Neural progenitor cell (in vitro differentiated cells): ENCODE measurements at regions not wholly inside any gene's neighbourhood (a gene's known extent, or its start where the extent isn't known, plus 50 kb on each side); places are given as distances from the start of the nearest gene placed in this dataset.

ENCODE experiments used
- DNase-seq: peaks from one replicate; pipeline ENCODE4 v3.0.0-alpha.2; 2016; ENCODE audit warnings: low spot score
- H2AFZ ChIP-seq: fragments of 200-600 bp; sonication (generic); replicated peaks from 2 replicates; pipeline ENCODE4 v1.6.1; 2016; ENCODE audit warnings: antibody characterized with exemption
- H3F3A ChIP-seq: fragments of 200-600 bp; sonication (generic); 2 replicates; pipeline ENCODE4 v1.6.1; 2016; ENCODE audit warnings: antibody characterized with exemption, low read depth
- H3K27ac ChIP-seq: fragments of 200-600 bp; sonication (generic); 2 replicates; pipeline ENCODE4 v1.5.1; 2016; ENCODE audit warnings: mild to moderate bottlenecking
- H3K27me3 ChIP-seq: fragments of 200-600 bp; sonication (generic); 2 replicates; pipeline ENCODE4 v1.6.1; 2016; ENCODE audit warnings: mild to moderate bottlenecking, moderate library complexity
- H3K36me3 ChIP-seq: fragments of 200-600 bp; sonication (generic); 2 replicates; pipeline ENCODE4 v1.5.1; 2016
- H3K4me1 ChIP-seq: fragments of 200-600 bp; sonication (generic); 2 replicates; pipeline ENCODE4 v1.6.1; 2016; ENCODE audit warnings: mixed run types
- H3K4me2 ChIP-seq: fragments of 200-600 bp; sonication (generic); 2 replicates; pipeline ENCODE4 v1.6.1; 2016
- H3K4me3 ChIP-seq: fragments of 200-600 bp; sonication (generic); 2 replicates; pipeline ENCODE4 v1.5.1; 2016
- H3K79me2 ChIP-seq: fragments of 200-600 bp; sonication (generic); 2 replicates; pipeline ENCODE4 v1.6.1; 2016; ENCODE audit warnings: low read depth
- H3K9ac ChIP-seq: fragments of 200-600 bp; sonication (generic); 2 replicates; pipeline ENCODE4 v1.6.1; 2016
- H3K9me3 ChIP-seq: fragments of 200-600 bp; sonication (generic); 2 replicates; pipeline ENCODE4 v1.5.1; 2016; ENCODE audit warnings: low read depth
- H4K20me1 ChIP-seq: fragments of 200-600 bp; sonication (generic); 2 replicates; pipeline ENCODE4 v1.6.1; 2016; ENCODE audit warnings: low read depth
- H3K27ac Mint-ChIP-seq: 3 replicates; pipeline ENCODE4 v1.8.0; 2021; ENCODE audit warnings: mixed read lengths
- H3K27me3 Mint-ChIP-seq: 2 replicates; pipeline ENCODE4 v1.8.0; 2022; ENCODE audit warnings: low read depth, mild to moderate bottlenecking, inconsistent platforms, moderate library complexity, mixed read lengths; ENCODE audit not compliant: insufficient read depth
- H3K36me3 Mint-ChIP-seq: 3 replicates; pipeline ENCODE4 v1.8.0; 2021; ENCODE audit warnings: mixed read lengths
- H3K4me1 Mint-ChIP-seq: 3 replicates; pipeline ENCODE4 v1.8.0; 2021; ENCODE audit warnings: mixed read lengths
- H3K4me3 Mint-ChIP-seq: 3 replicates; pipeline ENCODE4 v1.8.0; 2021; ENCODE audit warnings: mild to moderate bottlenecking, moderate library complexity, mixed read lengths
- H3K9me3 Mint-ChIP-seq: 3 replicates; pipeline ENCODE4 v1.8.0; 2020; ENCODE audit warnings: mixed read lengths
- EZH2 ChIP-seq: fragments of 200-600 bp; sonication (generic); IDR thresholded peaks from 2 replicates; pipeline ENCODE4 v1.6.1; 2017; ENCODE audit warnings: antibody characterized with exemption, mild to moderate bottlenecking, moderate library complexity
- EZH2phosphoT487 ChIP-seq: fragments of 200-600 bp; sonication (generic); IDR thresholded peaks from 2 replicates; pipeline ENCODE4 v1.6.1; 2017; ENCODE audit warnings: antibody characterized with exemption
- TF ChIP-seq, protein P1 (sequence below): fragments of 200-600 bp; sonication (generic); IDR thresholded peaks from 2 replicates; pipeline ENCODE4 v1.5.1; 2017; ENCODE audit warnings: antibody characterized with exemption, mild to moderate bottlenecking

DNA sequence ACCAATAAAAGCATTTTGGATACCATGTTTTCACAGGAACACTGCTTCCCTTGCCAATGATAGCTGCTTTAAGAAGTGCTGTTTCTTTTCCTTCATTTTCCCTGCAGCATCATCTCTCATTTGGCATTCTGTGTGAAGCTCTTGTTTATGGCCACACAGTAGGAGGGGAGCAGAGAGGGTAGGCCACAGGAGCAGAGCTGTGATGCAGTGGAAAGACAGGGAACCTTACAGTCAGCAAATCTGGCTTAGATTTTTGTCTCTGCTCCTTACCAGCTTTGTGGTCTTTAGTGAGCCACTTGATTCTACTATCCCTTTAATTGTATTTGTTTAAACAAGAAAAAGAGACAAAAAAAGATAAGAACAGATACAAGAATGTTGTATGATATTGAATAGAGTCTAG lies 138.7 kb downstream of the RPL22L1 start:
- no peaks in the 10 kb centered on the region for H4K20me1 ChIP-seq
- no peak overlapping the region for H2AFZ ChIP-seq
- H3K27ac ChIP-seq, result no peak overlapping the region
- H3K9me3 ChIP-seq, result no peaks in the 10 kb centered on the region
- no peak overlapping the region for H3K4me2 ChIP-seq
- H3K4me1 ChIP-seq, result peaks cover 5% of the 10 kb centered on the region
- Mint-ChIP-seq H3K27ac (no peak overlapping the region), H3K4me3 (no peak overlapping the region), H3K27me3 (peaks cover 5% of the 10 kb centered on the region), H3K36me3 (no peaks in the 10 kb centered on the region), H3K4me1 (peaks cover 22% of the 10 kb centered on the region), H3K9me3 (no peaks in the 10 kb centered on the region)
- no peaks in the 10 kb centered on the region for H3K36me3 ChIP-seq
- H3F3A ChIP-seq, result no peaks in the 10 kb centered on the region
- no peak for TF ChIP-seq EZH2
- TF ChIP-seq, protein P1, sequence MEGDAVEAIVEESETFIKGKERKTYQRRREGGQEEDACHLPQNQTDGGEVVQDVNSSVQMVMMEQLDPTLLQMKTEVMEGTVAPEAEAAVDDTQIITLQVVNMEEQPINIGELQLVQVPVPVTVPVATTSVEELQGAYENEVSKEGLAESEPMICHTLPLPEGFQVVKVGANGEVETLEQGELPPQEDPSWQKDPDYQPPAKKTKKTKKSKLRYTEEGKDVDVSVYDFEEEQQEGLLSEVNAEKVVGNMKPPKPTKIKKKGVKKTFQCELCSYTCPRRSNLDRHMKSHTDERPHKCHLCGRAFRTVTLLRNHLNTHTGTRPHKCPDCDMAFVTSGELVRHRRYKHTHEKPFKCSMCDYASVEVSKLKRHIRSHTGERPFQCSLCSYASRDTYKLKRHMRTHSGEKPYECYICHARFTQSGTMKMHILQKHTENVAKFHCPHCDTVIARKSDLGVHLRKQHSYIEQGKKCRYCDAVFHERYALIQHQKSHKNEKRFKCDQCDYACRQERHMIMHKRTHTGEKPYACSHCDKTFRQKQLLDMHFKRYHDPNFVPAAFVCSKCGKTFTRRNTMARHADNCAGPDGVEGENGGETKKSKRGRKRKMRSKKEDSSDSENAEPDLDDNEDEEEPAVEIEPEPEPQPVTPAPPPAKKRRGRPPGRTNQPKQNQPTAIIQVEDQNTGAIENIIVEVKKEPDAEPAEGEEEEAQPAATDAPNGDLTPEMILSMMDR, result no peak
- no peak for TF ChIP-seq EZH2phosphoT487
- DNase-seq, result no peak
- no peak overlapping the region for H3K4me3 ChIP-seq
- no peak overlapping the region for H3K9ac ChIP-seq
- no peaks in the 10 kb centered on the region for H3K79me2 ChIP-seq
- H3K27me3 ChIP-seq, result no peaks in the 10 kb centered on the region

- no peak overlapping the region for H2AFZ ChIP-seq
- peaks cover 5% of the 10 kb centered on the region for H3K4me1 ChIP-seq
- H3K27ac ChIP-seq, result no peak overlapping the region
- TF ChIP-seq EZH2 (no peak), EZH2phosphoT487 (no peak)
- TF ChIP-seq, protein P1, result no peak
- no peaks in the 10 kb centered on the region for H4K20me1 ChIP-seq
- no peak overlapping the region for H3K4me2 ChIP-seq
- Mint-ChIP-seq H3K27me3 (peaks cover 5% of the 10 kb centered on the region), H3K27ac (no peak overlapping the region), H3K36me3 (no peaks in the 10 kb centered on the region), H3K4me1 (peaks cover 22% of the 10 kb centered on the region), H3K9me3 (no peaks in the 10 kb centered on the region), H3K4me3 (no peak overlapping the region)
- no peak for DNase-seq
- no peaks in the 10 kb centered on the region for H3K36me3 ChIP-seq
- H3F3A ChIP-seq, result no peaks in the 10 kb centered on the region
- no peaks in the 10 kb centered on the region for H3K27me3 ChIP-seq
- H3K9me3 ChIP-seq, result no peaks in the 10 kb centered on the region
- H3K9ac ChIP-seq, result no peak overlapping the region
- no peaks in the 10 kb centered on the region for H3K79me2 ChIP-seq
- no peak overlapping the region for H3K4me3 ChIP-seq
These were observed 139.8 kb downstream of the RPL22L1 start for GRCh38 chr3:170730071-170730812.

DNA sequence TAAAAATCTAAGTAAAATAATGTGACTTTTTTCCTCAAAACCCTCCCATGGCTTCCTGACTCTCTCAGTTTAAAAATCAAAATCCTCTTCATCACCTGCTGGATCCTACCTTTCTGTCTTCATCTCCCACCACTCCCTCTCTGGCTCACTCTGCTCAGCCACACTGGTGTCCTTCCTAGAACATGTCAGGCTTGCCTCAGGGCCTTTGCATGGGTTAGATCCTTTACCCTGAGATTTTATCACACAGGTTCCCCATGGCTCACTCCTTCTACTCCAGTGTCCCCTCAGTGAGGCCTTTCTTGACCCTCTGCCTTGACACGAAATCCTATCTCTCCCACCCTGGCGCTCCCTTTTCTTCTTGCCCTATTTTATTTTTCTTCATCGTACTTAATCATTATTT lies 141.8 kb downstream of the RPL22L1 start:
- Histone ChIP-seq H4K20me1 (no peaks in the 10 kb centered on the region), H3K4me3 (no peak overlapping the region), H3K36me3 (no peaks in the 10 kb centered on the region), H3F3A (no peaks in the 10 kb centered on the region), H3K27ac (no peak overlapping the region), H3K4me1 (no peaks in the 10 kb centered on the region), H3K79me2 (no peaks in the 10 kb centered on the region), H3K9ac (no peak overlapping the region), H3K27me3 (no peaks in the 10 kb centered on the region), H2AFZ (no peak overlapping the region), H3K4me2 (no peak overlapping the region), H3K9me3 (no peaks in the 10 kb centered on the region)
- no peak for TF ChIP-seq EZH2phosphoT487
- TF ChIP-seq EZH2, result no peak
- TF ChIP-seq, protein P1, result no peak
- no peaks in the 10 kb centered on the region for H3K9me3 Mint-ChIP-seq
- H3K36me3 Mint-ChIP-seq, result no peaks in the 10 kb centered on the region
- peaks cover 5% of the 10 kb centered on the region for H3K27me3 Mint-ChIP-seq
- peaks cover 18% of the 10 kb centered on the region for H3K4me1 Mint-ChIP-seq
- no peak overlapping the region for H3K4me3 Mint-ChIP-seq
- H3K27ac Mint-ChIP-seq, result no peak overlapping the region
- DNase-seq, result no peak
